ENCODE measurements at regions not wholly inside any gene's neighbourhood (a gene's known extent, or its start where the extent isn't known, plus 50 kb on each side); places are given as distances from the start of the nearest gene placed in this dataset.

DNA sequence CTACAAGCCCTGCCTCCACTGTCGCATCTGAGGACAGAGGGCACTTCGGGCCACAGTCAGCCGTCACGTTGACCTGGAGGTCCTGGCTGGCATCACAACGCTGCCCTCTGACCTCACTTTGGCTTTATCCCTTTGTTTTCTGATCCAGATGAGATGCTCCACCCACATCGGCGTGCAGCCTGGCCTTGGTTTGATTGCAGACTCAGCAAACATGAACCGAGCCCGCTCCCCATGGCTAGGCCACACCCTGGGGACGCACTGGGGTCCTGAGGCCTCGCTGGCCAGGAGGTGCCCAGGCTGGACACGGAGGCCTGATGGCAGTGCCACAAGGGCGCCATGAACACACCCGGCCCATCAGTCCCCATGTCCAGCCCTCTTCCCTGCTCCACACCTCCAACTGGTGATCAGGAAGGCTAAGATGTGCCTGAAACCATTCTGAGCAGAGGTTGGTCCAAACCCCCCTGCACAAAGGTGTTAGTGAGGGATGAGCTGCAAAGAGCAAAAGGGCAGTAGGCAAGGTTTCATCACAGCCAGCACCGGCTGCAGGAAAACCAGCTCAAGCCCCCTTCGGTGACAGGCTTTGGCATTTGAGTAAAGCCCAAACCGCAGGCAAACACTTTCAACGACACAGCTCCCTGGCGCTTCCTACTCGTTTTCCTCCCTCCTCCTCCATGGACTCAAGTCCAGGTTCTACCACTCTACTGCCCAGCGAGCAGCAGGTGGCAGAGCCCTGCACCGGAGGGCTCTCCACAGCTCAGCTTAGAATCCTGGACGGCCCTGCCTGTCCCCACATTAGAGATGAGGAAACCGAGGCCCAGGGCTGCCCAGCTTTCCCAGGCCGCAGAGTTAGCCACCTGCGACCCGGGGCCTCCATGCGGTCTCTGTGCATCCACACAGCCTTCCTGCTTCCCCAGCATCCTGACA is 165.8 kb downstream of the NUP210 start:
- intact Hi-C loops (cut with DNase I) = no loop called here
- no peak for DNase-seq
- Histone ChIP-seq H3K9me3 (no peaks in the 10 kb centered on the region), H3K27ac (no peak overlapping the region), H3K4me1 (no peaks in the 10 kb centered on the region), H3K9ac (ENCODE audit: low read depth in 2 of 2, low read length in 2 of 2) (no peak overlapping the region), H3K27me3 (no peaks in the 10 kb centered on the region), H3K36me3 (no peaks in the 10 kb centered on the region), H3K4me3 (no peak overlapping the region)
- TF ChIP-seq, protein P1, sequence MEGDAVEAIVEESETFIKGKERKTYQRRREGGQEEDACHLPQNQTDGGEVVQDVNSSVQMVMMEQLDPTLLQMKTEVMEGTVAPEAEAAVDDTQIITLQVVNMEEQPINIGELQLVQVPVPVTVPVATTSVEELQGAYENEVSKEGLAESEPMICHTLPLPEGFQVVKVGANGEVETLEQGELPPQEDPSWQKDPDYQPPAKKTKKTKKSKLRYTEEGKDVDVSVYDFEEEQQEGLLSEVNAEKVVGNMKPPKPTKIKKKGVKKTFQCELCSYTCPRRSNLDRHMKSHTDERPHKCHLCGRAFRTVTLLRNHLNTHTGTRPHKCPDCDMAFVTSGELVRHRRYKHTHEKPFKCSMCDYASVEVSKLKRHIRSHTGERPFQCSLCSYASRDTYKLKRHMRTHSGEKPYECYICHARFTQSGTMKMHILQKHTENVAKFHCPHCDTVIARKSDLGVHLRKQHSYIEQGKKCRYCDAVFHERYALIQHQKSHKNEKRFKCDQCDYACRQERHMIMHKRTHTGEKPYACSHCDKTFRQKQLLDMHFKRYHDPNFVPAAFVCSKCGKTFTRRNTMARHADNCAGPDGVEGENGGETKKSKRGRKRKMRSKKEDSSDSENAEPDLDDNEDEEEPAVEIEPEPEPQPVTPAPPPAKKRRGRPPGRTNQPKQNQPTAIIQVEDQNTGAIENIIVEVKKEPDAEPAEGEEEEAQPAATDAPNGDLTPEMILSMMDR (IDR thresholded peaks at IDR 0.05) = no peak

GRCh38 chr3:13253208-13253937 is 166.7 kb downstream of the NUP210 start:
- TF ChIP-seq, protein P1 (IDR thresholded peaks at IDR 0.05) = no peak
- Histone ChIP-seq H3K36me3 (no peaks in the 10 kb centered on the region), H3K9me3 (no peaks in the 10 kb centered on the region), H3K9ac (ENCODE audit: low read depth in 2 of 2, low read length in 2 of 2) (no peak overlapping the region), H3K27ac (no peak overlapping the region), H3K4me3 (no peak overlapping the region), H3K27me3 (no peaks in the 10 kb centered on the region), H3K4me1 (no peaks in the 10 kb centered on the region)
- no peak for DNase-seq
- intact Hi-C loops (cut with DNase I) = no loop called here

DNA sequence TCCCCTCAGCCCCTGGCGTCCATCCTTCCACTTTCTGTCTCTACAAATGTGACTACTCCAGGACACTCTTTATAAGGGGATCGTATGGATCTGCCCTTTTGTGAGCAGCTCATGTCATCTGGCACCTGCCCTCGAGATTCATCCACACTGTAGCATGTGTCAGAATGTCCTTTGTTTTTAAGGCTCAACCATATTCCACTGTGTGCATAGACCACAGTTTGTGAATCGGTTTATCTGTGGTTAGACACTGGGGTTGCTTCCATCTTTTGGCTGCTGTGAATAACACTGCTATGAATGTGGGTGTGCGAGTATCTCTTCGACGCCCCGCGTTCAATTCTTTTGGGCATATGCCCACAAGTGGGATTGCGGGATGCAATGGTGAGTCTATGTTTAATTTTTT is 167.9 kb downstream of the NUP210 start:
- Histone ChIP-seq H3K9me3 (no peaks in the 10 kb centered on the region), H3K9ac (ENCODE audit: low read depth in 2 of 2, low read length in 2 of 2) (no peak overlapping the region), H3K4me1 (no peaks in the 10 kb centered on the region), H3K36me3 (no peaks in the 10 kb centered on the region), H3K27me3 (no peaks in the 10 kb centered on the region), H3K27ac (no peak overlapping the region), H3K4me3 (no peak overlapping the region)
- DNase-seq = no peak
- TF ChIP-seq, protein P1 (IDR thresholded peaks at IDR 0.05) = no peak
- intact Hi-C loops (cut with DNase I) = no loop called here

- Histone ChIP-seq H3K27me3 (no peaks in the 10 kb centered on the region), H3K27ac (no peak overlapping the region), H3K9me3 (no peaks in the 10 kb centered on the region), H3K9ac (ENCODE audit: low read depth in 2 of 2, low read length in 2 of 2) (no peak overlapping the region), H3K36me3 (no peaks in the 10 kb centered on the region), H3K4me1 (no peaks in the 10 kb centered on the region), H3K4me3 (no peak overlapping the region)
- intact Hi-C loops (cut with DNase I) = no loop called here
- TF ChIP-seq, protein P1 (IDR thresholded peaks at IDR 0.05) = no peak
- no peak for DNase-seq
These were observed 168.8 kb downstream of the NUP210 start for GRCh38 chr3:13251166-13251903.

GRCh38 chr3:13249664-13250390 is 170.3 kb downstream of the NUP210 start:
- no peak for DNase-seq
- no peak overlapping the region for H3K4me3 ChIP-seq
- no peaks in the 10 kb centered on the region for H3K36me3 ChIP-seq
- no peak overlapping the region for H3K9ac ChIP-seq (ENCODE audit: low read depth in 2 of 2, low read length in 2 of 2)
- intact Hi-C loops (cut with DNase I) = no loop called here
- H3K9me3 ChIP-seq = no peaks in the 10 kb centered on the region
- no peaks in the 10 kb centered on the region for H3K27me3 ChIP-seq
- H3K27ac ChIP-seq = no peak overlapping the region
- H3K4me1 ChIP-seq = no peaks in the 10 kb centered on the region
- TF ChIP-seq, protein P1 (IDR thresholded peaks at IDR 0.05) = no peak
